ENCODE measurements at regions not wholly inside any gene's neighbourhood (a gene's known extent, or its start where the extent isn't known, plus 50 kb on each side); places are given as distances from the start of the nearest gene placed in this dataset.

DNA sequence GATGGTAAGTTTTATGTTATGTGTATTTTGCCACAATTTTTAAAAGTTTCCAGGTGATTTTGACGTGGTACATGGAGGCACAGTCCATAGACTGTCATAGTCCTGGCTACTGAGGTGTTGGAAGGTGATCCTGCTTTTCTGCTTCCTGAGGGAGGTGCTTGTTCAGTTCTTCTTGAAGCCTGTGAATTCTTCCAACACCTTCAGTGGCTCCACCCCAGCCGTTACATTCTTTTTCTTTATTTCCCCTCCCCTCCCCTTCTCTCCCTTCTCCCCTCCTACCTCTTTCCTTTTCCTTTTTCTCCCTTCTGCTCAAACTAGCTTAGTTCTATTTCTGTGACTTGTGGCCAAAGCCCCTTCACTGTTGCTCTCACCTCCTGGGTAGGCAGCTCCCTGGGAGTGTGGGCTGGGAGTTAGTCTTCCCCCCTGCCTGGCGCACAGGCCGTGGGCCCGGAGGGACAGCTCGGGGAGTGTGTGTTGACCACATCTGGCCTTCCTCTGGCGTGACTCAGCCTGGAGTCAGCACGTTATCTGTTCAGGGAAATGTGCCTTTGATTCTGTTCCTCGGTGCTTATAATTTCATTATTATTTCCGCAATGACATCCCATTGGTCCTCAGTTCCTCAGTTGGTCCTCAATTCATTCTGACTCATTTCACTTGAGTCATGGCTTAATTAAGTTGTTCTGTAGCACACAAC is 566.2 kb downstream of the TBC1D22A start:
- no peak for TF ChIP-seq EZH2phosphoT487 (IDR thresholded peaks at IDR 0.05; ENCODE audit: borderline replicate concordance, low read length)
- TF ChIP-seq CTCF (IDR thresholded peaks at IDR 0.05; ENCODE audit: low read depth, low read length, poor library complexity, severe bottlenecking): no peak
- Histone ChIP-seq H3K4me2 (ENCODE audit: low read length) (no peak overlapping the region), H3K27ac (ENCODE audit: low read depth, low read length) (no peak overlapping the region)

GRCh38 chr22:47327241-47327640 is 564.8 kb downstream of the TBC1D22A start:
- Histone ChIP-seq H3F3A (ENCODE audit: control insufficient read depth, insufficient read depth) (no peaks in the 10 kb centered on the region), H3K9me2 (replicated peaks; ENCODE audit: control insufficient read depth, low read length) (no peaks in the 10 kb centered on the region)

More for the DNA sequence above, 566.2 kb downstream of the TBC1D22A start:
- no peaks in the 10 kb centered on the region for H3K27me3 ChIP-seq (ENCODE audit: control insufficient read depth, low read length)
- no peaks in the 10 kb centered on the region for H3K9me2 ChIP-seq (replicated peaks; ENCODE audit: control insufficient read depth, low read length)
- no peak overlapping the region for H3K4me3 ChIP-seq (ENCODE audit: low read length)
- no peaks in the 10 kb centered on the region for H4K20me1 ChIP-seq (ENCODE audit: control insufficient read depth, insufficient read depth, low read depth, low read length)
- no peaks in the 10 kb centered on the region for H3K79me2 ChIP-seq (ENCODE audit: control insufficient read depth, low read length)
- H3K4me1 ChIP-seq (ENCODE audit: control insufficient read depth, low read length): no peaks in the 10 kb centered on the region
- H3K9me3 ChIP-seq (ENCODE audit: control insufficient read depth, insufficient read depth, low read length): no peaks in the 10 kb centered on the region
- H3F3A ChIP-seq (ENCODE audit: control insufficient read depth, insufficient read depth): no peaks in the 10 kb centered on the region
- H3K36me3 ChIP-seq (ENCODE audit: control insufficient read depth, low read length): no peaks in the 10 kb centered on the region

DNA sequence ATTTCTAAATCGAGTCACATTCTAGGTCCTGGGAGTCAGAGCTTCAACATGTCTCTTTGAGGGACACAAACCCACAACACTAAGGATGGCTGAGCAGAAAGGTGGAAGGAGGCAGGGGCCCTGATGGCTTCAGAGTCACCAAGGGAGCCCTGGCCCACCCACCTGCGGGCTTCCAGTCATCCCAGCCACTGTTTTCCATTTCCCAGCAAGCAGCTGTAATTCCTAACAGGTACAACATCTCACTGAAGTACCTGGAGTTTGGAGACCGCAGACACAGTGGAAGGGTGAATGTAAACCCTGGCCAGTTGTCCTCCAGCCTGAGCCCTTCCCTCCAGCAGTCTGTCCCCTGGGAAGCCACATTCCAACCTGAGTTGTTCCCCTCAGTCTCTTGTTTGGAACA is 562.8 kb downstream of the TBC1D22A start:
- Histone ChIP-seq H3F3A (ENCODE audit: control insufficient read depth, insufficient read depth) (no peaks in the 10 kb centered on the region), H3K9me3 (ENCODE audit: control insufficient read depth, insufficient read depth, low read length) (peaks cover 9% of the 10 kb centered on the region), H3K4me1 (ENCODE audit: control insufficient read depth, low read length) (no peaks in the 10 kb centered on the region), H3K4me2 (ENCODE audit: low read length) (no peak overlapping the region), H3K4me3 (ENCODE audit: low read length) (no peak overlapping the region), H3K27ac (ENCODE audit: low read depth, low read length) (no peak overlapping the region), H4K20me1 (ENCODE audit: control insufficient read depth, insufficient read depth, low read depth, low read length) (no peaks in the 10 kb centered on the region), H3K36me3 (ENCODE audit: control insufficient read depth, low read length) (no peaks in the 10 kb centered on the region), H3K27me3 (ENCODE audit: control insufficient read depth, low read length) (no peaks in the 10 kb centered on the region), H3K79me2 (ENCODE audit: control insufficient read depth, low read length) (no peaks in the 10 kb centered on the region), H3K9me2 (replicated peaks; ENCODE audit: control insufficient read depth, low read length) (no peaks in the 10 kb centered on the region)
- no peak for TF ChIP-seq EZH2phosphoT487 (IDR thresholded peaks at IDR 0.05; ENCODE audit: borderline replicate concordance, low read length)
- TF ChIP-seq CTCF (IDR thresholded peaks at IDR 0.05; ENCODE audit: low read depth, low read length, poor library complexity, severe bottlenecking): no peak

More at GRCh38 chr22:47327241-47327640, 564.8 kb downstream of the TBC1D22A start:
- no peaks in the 10 kb centered on the region for H3K27me3 ChIP-seq (ENCODE audit: control insufficient read depth, low read length)
- H3K4me3 ChIP-seq (ENCODE audit: low read length): no peak overlapping the region
- no peaks in the 10 kb centered on the region for H3K4me1 ChIP-seq (ENCODE audit: control insufficient read depth, low read length)
- TF ChIP-seq EZH2phosphoT487 (IDR thresholded peaks at IDR 0.05; ENCODE audit: borderline replicate concordance, low read length) (no peak), CTCF (IDR thresholded peaks at IDR 0.05; ENCODE audit: low read depth, low read length, poor library complexity, severe bottlenecking) (no peak)
- H3K36me3 ChIP-seq (ENCODE audit: control insufficient read depth, low read length): no peaks in the 10 kb centered on the region
- H3K27ac ChIP-seq (ENCODE audit: low read depth, low read length): no peak overlapping the region
- H4K20me1 ChIP-seq (ENCODE audit: control insufficient read depth, insufficient read depth, low read depth, low read length): no peaks in the 10 kb centered on the region
- no peaks in the 10 kb centered on the region for H3K79me2 ChIP-seq (ENCODE audit: control insufficient read depth, low read length)
- peaks cover 1% of the 10 kb centered on the region; the same call in 1 of the 2 replicates for H3K9me3 ChIP-seq (ENCODE audit: control insufficient read depth, insufficient read depth, low read length)
- no peak overlapping the region for H3K4me2 ChIP-seq (ENCODE audit: low read length)
